AG04449 (cell line): ENCODE measurements at regions not wholly inside any gene's neighbourhood (a gene's known extent, or its start where the extent isn't known, plus 50 kb on each side); places are given as distances from the start of the nearest gene placed in this dataset.

Source experiments
- CTCF ChIA-PET: fragments of 350-600 bp; formaldehyde crosslinking; extraction: SDS; loops from one replicate; lab custom pipeline; 2021; ENCODE audit warnings: antibody characterized with exemption; lab: Yijun Ruan, JAX
- POLR2A ChIA-PET: fragments of 400-600, 350-600 bp; formaldehyde crosslinking; extraction: SDS; loops from one replicate; lab custom pipeline; 2020; ENCODE audit warnings: antibody characterized with exemption, inconsistent platforms; lab: Yijun Ruan, JAX
- DNase-seq: peaks from one replicate; pipeline ENCODE4 v3.0.0-alpha.2; 2010; ENCODE audit warnings: low read depth, low spot score
- H3K4me3 ChIP-seq: 2 replicates; pipeline ENCODE4 v1.5.1; 2011; ENCODE audit warnings: low read depth, mild to moderate bottlenecking, control low read depth, low read length
- TF ChIP-seq, protein P1 (sequence below): IDR thresholded peaks from one replicate; pipeline ENCODE4 v1.5.1; 2011; ENCODE audit warnings: mild to moderate bottlenecking, moderate library complexity, low read length, control low read depth, inconsistent platforms; ENCODE audit not compliant: insufficient read depth; ENCODE audit errors: missing control alignments

GRCh38 chr3:162678941-162679340 is 1182.3 kb downstream of the OTOL1 start:
- ChIA-PET POLR2A (no interaction called here), CTCF (no interaction called here)
- TF ChIP-seq, protein P1, sequence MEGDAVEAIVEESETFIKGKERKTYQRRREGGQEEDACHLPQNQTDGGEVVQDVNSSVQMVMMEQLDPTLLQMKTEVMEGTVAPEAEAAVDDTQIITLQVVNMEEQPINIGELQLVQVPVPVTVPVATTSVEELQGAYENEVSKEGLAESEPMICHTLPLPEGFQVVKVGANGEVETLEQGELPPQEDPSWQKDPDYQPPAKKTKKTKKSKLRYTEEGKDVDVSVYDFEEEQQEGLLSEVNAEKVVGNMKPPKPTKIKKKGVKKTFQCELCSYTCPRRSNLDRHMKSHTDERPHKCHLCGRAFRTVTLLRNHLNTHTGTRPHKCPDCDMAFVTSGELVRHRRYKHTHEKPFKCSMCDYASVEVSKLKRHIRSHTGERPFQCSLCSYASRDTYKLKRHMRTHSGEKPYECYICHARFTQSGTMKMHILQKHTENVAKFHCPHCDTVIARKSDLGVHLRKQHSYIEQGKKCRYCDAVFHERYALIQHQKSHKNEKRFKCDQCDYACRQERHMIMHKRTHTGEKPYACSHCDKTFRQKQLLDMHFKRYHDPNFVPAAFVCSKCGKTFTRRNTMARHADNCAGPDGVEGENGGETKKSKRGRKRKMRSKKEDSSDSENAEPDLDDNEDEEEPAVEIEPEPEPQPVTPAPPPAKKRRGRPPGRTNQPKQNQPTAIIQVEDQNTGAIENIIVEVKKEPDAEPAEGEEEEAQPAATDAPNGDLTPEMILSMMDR, result no peak
- DNase-seq, result no peak
- no peak overlapping the region for H3K4me3 ChIP-seq

- ChIA-PET POLR2A (no interaction called here), CTCF (no interaction called here)
- DNase-seq, result no peak
- no peak overlapping the region for H3K4me3 ChIP-seq
- TF ChIP-seq, protein P1, result no peak
These were observed 1187.7 kb downstream of the OTOL1 start for GRCh38 chr3:162684260-162684659.

DNA sequence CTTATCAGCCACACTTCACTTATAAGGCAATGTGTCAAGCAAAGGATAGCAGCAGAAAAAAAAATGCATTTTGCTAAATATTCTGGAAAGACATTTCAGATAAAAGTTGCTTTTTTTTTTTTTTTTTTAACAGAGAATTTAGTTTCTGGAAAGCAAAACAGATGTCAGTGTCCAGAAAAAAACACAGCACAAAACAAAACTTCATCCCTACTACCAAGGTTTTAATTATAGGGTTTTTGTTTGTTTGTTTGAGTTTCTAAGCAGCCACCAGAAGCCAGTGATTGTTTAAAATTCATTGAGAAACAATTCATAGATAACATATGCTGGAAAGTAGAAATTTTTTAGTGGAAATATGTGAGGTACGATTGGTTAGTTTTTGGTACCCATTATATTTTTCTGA is 1202.7 kb downstream of the OTOL1 start:
- TF ChIP-seq, protein P1, result no peak
- no peak for DNase-seq
- ChIA-PET CTCF (no interaction called here), POLR2A (no interaction called here)
- H3K4me3 ChIP-seq, result no peak overlapping the region

DNA sequence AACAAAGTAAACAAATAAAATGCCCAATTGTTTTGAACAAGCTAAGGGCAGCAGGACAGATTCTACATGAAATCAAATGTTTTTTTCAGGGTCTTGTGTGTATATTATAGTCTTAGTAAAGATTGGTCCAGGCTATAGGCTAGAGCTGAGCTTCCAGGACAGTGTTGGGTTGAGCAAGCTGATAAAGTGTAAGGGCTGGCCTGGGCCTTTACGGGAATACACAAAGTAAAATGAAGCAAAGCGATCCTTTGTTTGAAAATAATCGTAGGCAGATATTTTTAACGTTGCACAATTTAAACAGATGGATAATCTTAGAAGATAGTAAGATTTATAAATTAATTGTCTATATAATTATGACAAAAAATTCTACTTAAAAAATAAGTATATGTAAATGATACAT is 1204.6 kb downstream of the OTOL1 start:
- DNase-seq, result no peak
- TF ChIP-seq, protein P1, result no peak
- CTCF ChIA-PET, result no interaction called here
- no peak overlapping the region for H3K4me3 ChIP-seq
- POLR2A ChIA-PET, result no interaction called here

- H3K4me3 ChIP-seq, result no peak overlapping the region
- CTCF ChIA-PET, result no interaction called here
- POLR2A ChIA-PET, result interaction anchor here (0.6 kb wide), 1 partner anchor 65 kb away, joined by 3 read pairs; no protein-coding TSS in a partner anchor
- no peak for DNase-seq
- TF ChIP-seq, protein P1, result no peak
These were observed 1206.3 kb downstream of the OTOL1 start for GRCh38 chr3:162702768-162703385.

GRCh38 chr3:162704238-162704637 is 1207.6 kb downstream of the OTOL1 start:
- DNase-seq, result no peak
- H3K4me3 ChIP-seq, result no peak overlapping the region
- TF ChIP-seq, protein P1, result no peak
- ChIA-PET CTCF (interaction anchor here (0.7 kb wide), 1 partner anchor 649 kb away, joined by 3 read pairs; no protein-coding TSS in a partner anchor), POLR2A (no interaction called here)
